PC-3 (cell line): ENCODE measurements at regions not wholly inside any gene's neighbourhood (a gene's known extent, or its start where the extent isn't known, plus 50 kb on each side); places are given as distances from the start of the nearest gene placed in this dataset.

ENCODE experiments used
- ATAC-seq: fragments of 200-7000 bp; cut with Tn5 transposase; 2 replicates; pipeline ENCODE4 v1.9.1; 2020; ENCODE audit warnings: mild to moderate bottlenecking, moderate library complexity
- BruUV-seq: library from RNA; stranded (reverse); fragments of 400-500 nt; replicated peaks from 2 replicates; lab custom pipeline; 2021; lab: Mats Ljungman, UMichigan
- CTCF ChIA-PET: fragments of 300-600 bp; sonication (Branson Sonifier 250); formaldehyde crosslinking; loops from one replicate; lab custom pipeline; 2022; ENCODE audit warnings: antibody characterized with exemption; lab: Charles Lee
- POLR2A ChIA-PET: fragments of 300-600 bp; sonication (Branson Sonifier 250); formaldehyde crosslinking; loops from one replicate; lab custom pipeline; 2022; ENCODE audit warnings: antibody characterized with exemption; ENCODE audit not compliant: unreplicated experiment; lab: Charles Lee
- DNase-seq: peaks from one replicate; pipeline ENCODE4 v3.0.0-alpha.2; 2015
- H2AFZ ChIP-seq: fragments of 300-600 bp; sonication (generic); 2 replicates; pipeline ENCODE4 v1.6.0; 2016; ENCODE audit warnings: antibody characterized with exemption, low read length
- H3F3A ChIP-seq: fragments of 300-600 bp; sonication (generic); one replicate; pipeline ENCODE4 v1.6.0; 2017; ENCODE audit warnings: antibody characterized with exemption, low read length, control low read depth, mild to moderate bottlenecking; ENCODE audit not compliant: unreplicated experiment
- H3K27ac ChIP-seq: fragments of 300-600 bp; sonication (generic); 2 replicates; pipeline ENCODE4 v1.5.1; 2016; ENCODE audit warnings: mild to moderate bottlenecking, low read length
- H3K27me3 ChIP-seq: fragments of 300-600 bp; sonication (generic); 2 replicates; pipeline ENCODE4 v1.6.1; 2016; ENCODE audit warnings: low read length, mixed read lengths
- H3K36me3 ChIP-seq: fragments of 300-600 bp; sonication (generic); 2 replicates; pipeline ENCODE4 v1.6.1; 2016; ENCODE audit warnings: low read depth, mixed run types, low read length, mixed read lengths
- H3K4me1 ChIP-seq: fragments of 300-600 bp; sonication (generic); 2 replicates; pipeline ENCODE4 v1.5.1; 2016; ENCODE audit warnings: low read length; ENCODE audit not compliant: insufficient read depth
- H3K4me2 ChIP-seq: fragments of 300-600 bp; sonication (generic); 2 replicates; pipeline ENCODE4 v1.6.0; 2016; ENCODE audit warnings: low read length
- H3K4me3 ChIP-seq: fragments of 300-600 bp; sonication (generic); 2 replicates; pipeline ENCODE4 v1.5.1; 2016; ENCODE audit warnings: mild to moderate bottlenecking, low read length, mixed read lengths
- H3K79me2 ChIP-seq: fragments of 300-600 bp; sonication (generic); 2 replicates; pipeline ENCODE4 v1.6.1; 2017; ENCODE audit warnings: low read length, mixed read lengths
- H3K9ac ChIP-seq: fragments of 300-600 bp; sonication (generic); 2 replicates; pipeline ENCODE4 v1.6.0; 2016; ENCODE audit warnings: mild to moderate bottlenecking, low read length
- H3K9me2 ChIP-seq: fragments of 300-600 bp; sonication (generic); replicated peaks from 2 replicates; pipeline ENCODE4 v1.6.1; 2016; ENCODE audit warnings: mixed run types, low read length, mixed read lengths
- H3K9me3 ChIP-seq: fragments of 300-600 bp; sonication (generic); 2 replicates; pipeline ENCODE4 v1.6.1; 2016; ENCODE audit warnings: low read length, mixed read lengths
- H4K20me1 ChIP-seq: fragments of 300-600 bp; sonication (generic); 2 replicates; pipeline ENCODE4 v1.6.1; 2016; ENCODE audit warnings: low read length, mixed read lengths
- CTCF ChIP-seq: fragments of 300-600 bp; sonication (generic); conservative IDR thresholded peaks from 2 replicates; pipeline ENCODE4 v1.5.1; 2017; ENCODE audit warnings: antibody characterized with exemption, low read depth, mild to moderate bottlenecking, low read length
- EZH2 ChIP-seq: fragments of 300-600 bp; sonication (generic); IDR thresholded peaks from one replicate; pipeline ENCODE4 v1.6.1; 2017; ENCODE audit warnings: antibody characterized with exemption, mild to moderate bottlenecking, low read length; ENCODE audit not compliant: unreplicated experiment
- EZH2phosphoT487 ChIP-seq: fragments of 300-600 bp; sonication (generic); IDR thresholded peaks from 2 replicates; pipeline ENCODE4 v1.6.1; 2018; ENCODE audit warnings: mild to moderate bottlenecking, antibody characterized with exemption, low read length, borderline replicate concordance
- intact Hi-C: fragments of 100-400 bp; cut with micrococcal nuclease; formaldehyde crosslinking; loops from 2 replicates; pipeline ENCODE4 v1.9.0; 2023

GRCh38 chr14:87087881-87088280, 905.1 kb downstream of the GALC start:
- Histone ChIP-seq H3K36me3 (no peaks in the 10 kb centered on the region), H3K9me2 (no peaks in the 10 kb centered on the region), H2AFZ (no peak overlapping the region), H3K9me3 (peaks cover 8% of the 10 kb centered on the region; the same call in 1 of the 2 replicates), H3K27me3 (no peaks in the 10 kb centered on the region), H3K4me2 (no peak overlapping the region), H3K4me3 (no peak overlapping the region), H3K79me2 (no peaks in the 10 kb centered on the region), H3K27ac (no peak overlapping the region), H3K9ac (no peak overlapping the region), H3K4me1 (no peaks in the 10 kb centered on the region), H4K20me1 (no peaks in the 10 kb centered on the region), H3F3A (no peaks in the 10 kb centered on the region)
- ChIA-PET CTCF (no interaction called here), POLR2A (no interaction called here)
- ATAC-seq (no peak), DNase-seq (no peak)
- no peak for TF ChIP-seq EZH2
- TF ChIP-seq EZH2phosphoT487: no peak
- no peak for TF ChIP-seq CTCF
- BruUV-seq: no TSS peak
- intact Hi-C loops: no loop called here

GRCh38 chr14:87084908-87085307, 908.1 kb downstream of the GALC start:
- Histone ChIP-seq H3K4me2 (no peak overlapping the region), H3K4me3 (no peak overlapping the region), H3K4me1 (no peaks in the 10 kb centered on the region), H3K27me3 (no peaks in the 10 kb centered on the region), H3K79me2 (no peaks in the 10 kb centered on the region), H4K20me1 (no peaks in the 10 kb centered on the region), H3K9me2 (no peaks in the 10 kb centered on the region), H3K27ac (no peak overlapping the region), H3K36me3 (no peaks in the 10 kb centered on the region), H3K9me3 (peaks cover 7% of the 10 kb centered on the region; the same call in 1 of the 2 replicates), H3K9ac (no peak overlapping the region), H2AFZ (no peak overlapping the region), H3F3A (no peaks in the 10 kb centered on the region)
- intact Hi-C loops: no loop called here
- no peak for DNase-seq
- POLR2A ChIA-PET: no interaction called here
- CTCF ChIA-PET: no interaction called here
- BruUV-seq: no TSS peak
- no peak for TF ChIP-seq CTCF
- TF ChIP-seq EZH2: no peak
- TF ChIP-seq EZH2phosphoT487: no peak
- ATAC-seq: no peak

GRCh38 chr14:87082917-87083316, 910.1 kb downstream of the GALC start:
- CTCF ChIA-PET: no interaction called here
- Histone ChIP-seq H2AFZ (no peak overlapping the region), H3K4me2 (no peak overlapping the region), H3K4me3 (no peak overlapping the region), H3K9me2 (no peaks in the 10 kb centered on the region), H3K9ac (no peak overlapping the region), H4K20me1 (no peaks in the 10 kb centered on the region), H3F3A (no peaks in the 10 kb centered on the region), H3K9me3 (peaks cover 7% of the 10 kb centered on the region; the same call in 1 of the 2 replicates), H3K36me3 (no peaks in the 10 kb centered on the region), H3K27ac (no peak overlapping the region), H3K79me2 (no peaks in the 10 kb centered on the region), H3K27me3 (no peaks in the 10 kb centered on the region), H3K4me1 (no peaks in the 10 kb centered on the region)
- no TSS peak for BruUV-seq
- POLR2A ChIA-PET: no interaction called here
- no peak for TF ChIP-seq EZH2phosphoT487
- DNase-seq (no peak), ATAC-seq (no peak)
- intact Hi-C loops: no loop called here
